HL-60 (cell line): ENCODE measurements at regions not wholly inside any gene's neighbourhood (a gene's known extent, or its start where the extent isn't known, plus 50 kb on each side); places are given as distances from the start of the nearest gene placed in this dataset.
"Not testable (repeated sequence)": the region's sequence is repeated elsewhere in the genome, so short reads cannot be mapped to it uniquely, and the experiment has no call there.

Source experiments
- DNase-seq, 2 experiments: peaks; one replicate each; pipeline ENCODE4 v3.0.0-alpha.2; 2010 to 2020; ENCODE audit warnings: low read depth in 1 of 2, low spot score in 1 of 2
- H3K27ac ChIP-seq: fragments of 250-450 bp; sonication (Bioruptor Pico); replicated peaks from 2 replicates; pipeline ENCODE4 v1.5.1; 2020; ENCODE audit warnings: mild to moderate bottlenecking, moderate library complexity
- H3K27me3 ChIP-seq: fragments of 250-450 bp; sonication (Bioruptor Pico); 2 replicates; pipeline ENCODE4 v1.5.1; 2021; ENCODE audit warnings: mild to moderate bottlenecking, moderate library complexity; ENCODE audit not compliant: insufficient read depth, poor library complexity, severe bottlenecking
- H3K4me3 ChIP-seq: replicated peaks from 2 replicates; pipeline ENCODE4 v1.5.1; 2011; ENCODE audit warnings: mild to moderate bottlenecking, control low read depth, low read length; ENCODE audit not compliant: insufficient read depth
- CTCF ChIP-seq: IDR thresholded peaks from one replicate; pipeline ENCODE4 v1.5.1; 2011; ENCODE audit warnings: low read length, control low read depth, inconsistent platforms; ENCODE audit not compliant: insufficient read depth
- GABPA ChIP-seq: IDR thresholded peaks from 2 replicates; pipeline ENCODE4 v1.6.1; 2012; ENCODE audit warnings: low read depth
- POLR2AphosphoS5 ChIP-seq: IDR thresholded peaks from 2 replicates; pipeline ENCODE4 v1.6.1; 2012; ENCODE audit warnings: low read depth
- SPI1 ChIP-seq: IDR thresholded peaks from 2 replicates; pipeline ENCODE4 v1.6.1; 2012; ENCODE audit warnings: low read depth, mild to moderate bottlenecking, borderline replicate concordance
- TF ChIP-seq, protein P1 (sequence below): IDR thresholded peaks from 2 replicates; pipeline ENCODE4 v1.6.1; 2012; ENCODE audit warnings: low read depth; ENCODE audit not compliant: insufficient replicate concordance

DNA sequence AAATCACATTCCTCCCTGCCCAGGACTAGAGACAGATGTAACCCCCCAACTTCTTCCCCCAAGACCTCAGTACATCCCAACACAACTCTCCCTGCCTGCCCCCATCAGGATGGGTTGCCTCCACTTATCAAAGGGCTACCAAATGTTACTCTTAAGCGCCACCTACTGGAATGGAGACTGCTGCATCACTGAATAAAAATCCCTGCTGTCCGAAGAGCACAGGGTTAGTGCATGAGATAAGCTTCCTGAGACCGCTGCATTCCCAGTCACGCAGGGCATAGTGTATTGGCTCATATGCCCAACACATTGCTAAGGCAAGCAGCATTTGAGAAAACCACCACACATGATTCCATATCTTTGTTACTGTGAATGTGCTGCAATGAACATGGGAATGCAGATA lies 544.5 kb downstream of the PPP4R3C start:
- Histone ChIP-seq H3K27ac (no peak overlapping the region), H3K27me3 (no peaks in the 10 kb centered on the region), H3K4me3 (no peak overlapping the region)
- TF ChIP-seq, protein P1, sequence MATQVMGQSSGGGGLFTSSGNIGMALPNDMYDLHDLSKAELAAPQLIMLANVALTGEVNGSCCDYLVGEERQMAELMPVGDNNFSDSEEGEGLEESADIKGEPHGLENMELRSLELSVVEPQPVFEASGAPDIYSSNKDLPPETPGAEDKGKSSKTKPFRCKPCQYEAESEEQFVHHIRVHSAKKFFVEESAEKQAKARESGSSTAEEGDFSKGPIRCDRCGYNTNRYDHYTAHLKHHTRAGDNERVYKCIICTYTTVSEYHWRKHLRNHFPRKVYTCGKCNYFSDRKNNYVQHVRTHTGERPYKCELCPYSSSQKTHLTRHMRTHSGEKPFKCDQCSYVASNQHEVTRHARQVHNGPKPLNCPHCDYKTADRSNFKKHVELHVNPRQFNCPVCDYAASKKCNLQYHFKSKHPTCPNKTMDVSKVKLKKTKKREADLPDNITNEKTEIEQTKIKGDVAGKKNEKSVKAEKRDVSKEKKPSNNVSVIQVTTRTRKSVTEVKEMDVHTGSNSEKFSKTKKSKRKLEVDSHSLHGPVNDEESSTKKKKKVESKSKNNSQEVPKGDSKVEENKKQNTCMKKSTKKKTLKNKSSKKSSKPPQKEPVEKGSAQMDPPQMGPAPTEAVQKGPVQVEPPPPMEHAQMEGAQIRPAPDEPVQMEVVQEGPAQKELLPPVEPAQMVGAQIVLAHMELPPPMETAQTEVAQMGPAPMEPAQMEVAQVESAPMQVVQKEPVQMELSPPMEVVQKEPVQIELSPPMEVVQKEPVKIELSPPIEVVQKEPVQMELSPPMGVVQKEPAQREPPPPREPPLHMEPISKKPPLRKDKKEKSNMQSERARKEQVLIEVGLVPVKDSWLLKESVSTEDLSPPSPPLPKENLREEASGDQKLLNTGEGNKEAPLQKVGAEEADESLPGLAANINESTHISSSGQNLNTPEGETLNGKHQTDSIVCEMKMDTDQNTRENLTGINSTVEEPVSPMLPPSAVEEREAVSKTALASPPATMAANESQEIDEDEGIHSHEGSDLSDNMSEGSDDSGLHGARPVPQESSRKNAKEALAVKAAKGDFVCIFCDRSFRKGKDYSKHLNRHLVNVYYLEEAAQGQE, result no peak
- no peak for TF ChIP-seq GABPA
- no peak for TF ChIP-seq SPI1
- TF ChIP-seq CTCF, result peak; percentile 35
- peak in 1 of 2 experiments; percentile 10 for DNase-seq

- no peak overlapping the region for H3K27ac ChIP-seq
- DNase-seq, result no peak
- no peaks in the 10 kb centered on the region for H3K27me3 ChIP-seq
- H3K4me3 ChIP-seq, result no peak overlapping the region
- TF ChIP-seq, protein P1, result no peak
- TF ChIP-seq SPI1 (no peak), GABPA (no peak), POLR2AphosphoS5 (no peak), CTCF (no peak)
Measured at GRCh38 chrX:26916991-26917390, 546.1 kb downstream of the PPP4R3C start.

- DNase-seq, result no peak
- no peak overlapping the region for H3K27ac ChIP-seq
- TF ChIP-seq, protein P1, result no peak
Measured at GRCh38 chrX:26915064-26915463, 548.1 kb downstream of the PPP4R3C start.

DNA sequence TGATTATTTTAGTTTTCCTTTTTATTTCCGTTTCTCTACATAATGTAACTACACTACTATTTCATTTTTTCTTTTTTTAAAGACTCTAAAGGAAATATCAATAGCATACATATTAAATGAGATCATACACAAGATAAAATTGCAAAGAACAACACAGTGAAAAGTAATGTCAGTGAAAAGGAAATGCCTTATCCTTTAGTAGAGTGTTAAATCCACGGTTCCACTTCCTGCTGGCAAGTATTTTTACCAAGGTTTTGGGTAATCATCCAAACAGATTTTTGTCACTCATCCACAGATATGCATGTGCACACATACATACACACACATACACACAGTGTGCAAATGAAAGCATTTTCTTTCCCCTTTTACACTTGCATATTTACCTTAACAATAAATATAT lies 548.9 kb downstream of the PPP4R3C start:
- TF ChIP-seq GABPA, result no peak
- TF ChIP-seq SPI1, result no peak
- TF ChIP-seq, protein P1, result no peak
- no peak for TF ChIP-seq POLR2AphosphoS5
- no peak for TF ChIP-seq CTCF
- no peak overlapping the region for H3K27ac ChIP-seq
- no peaks in the 10 kb centered on the region for H3K27me3 ChIP-seq
- no peak overlapping the region for H3K4me3 ChIP-seq
- DNase-seq, result no peak

More at GRCh38 chrX:26915064-26915463, 548.1 kb downstream of the PPP4R3C start:
- Histone ChIP-seq H3K4me3 (no peak overlapping the region), H3K27me3 (no peaks in the 10 kb centered on the region)

- not testable (repeated sequence) for H3K4me3 ChIP-seq, H3K27ac ChIP-seq, H3K27me3 ChIP-seq
Measured at GRCh38 chrX:26911785-26912184, 551.4 kb downstream of the PPP4R3C start.

More at GRCh38 chrX:26911785-26912184, 551.4 kb downstream of the PPP4R3C start:
- not testable (repeated sequence) for DNase-seq
